ENCODE measurements at regions not wholly inside any gene's neighbourhood (a gene's known extent, or its start where the extent isn't known, plus 50 kb on each side); places are given as distances from the start of the nearest gene placed in this dataset.
"Not testable (repeated sequence)": the region's sequence is repeated elsewhere in the genome, so short reads cannot be mapped to it uniquely, and the experiment has no call there.

DNA sequence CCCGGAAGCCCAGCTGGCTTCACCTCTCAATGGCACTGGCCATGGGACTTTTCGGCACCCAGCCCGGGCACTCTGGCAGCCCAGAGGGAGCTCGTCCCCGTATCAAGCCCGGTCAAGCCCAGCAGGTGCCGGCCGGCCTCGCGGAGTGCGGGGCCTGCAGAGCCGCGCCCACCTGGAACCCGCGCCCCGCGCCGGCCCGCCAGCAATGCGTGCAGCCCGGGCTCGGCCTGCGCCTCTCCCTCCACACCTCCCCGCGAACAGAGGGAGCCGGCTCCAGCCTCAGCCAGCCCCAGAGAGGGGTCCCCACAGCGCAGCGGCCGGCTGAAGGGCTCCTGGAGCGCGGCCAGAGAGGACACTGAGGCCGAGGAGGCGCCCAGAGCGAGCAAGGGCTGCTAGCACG is 133.6 kb upstream of the FRG1 start:
- TF ChIP-seq, protein P1, sequence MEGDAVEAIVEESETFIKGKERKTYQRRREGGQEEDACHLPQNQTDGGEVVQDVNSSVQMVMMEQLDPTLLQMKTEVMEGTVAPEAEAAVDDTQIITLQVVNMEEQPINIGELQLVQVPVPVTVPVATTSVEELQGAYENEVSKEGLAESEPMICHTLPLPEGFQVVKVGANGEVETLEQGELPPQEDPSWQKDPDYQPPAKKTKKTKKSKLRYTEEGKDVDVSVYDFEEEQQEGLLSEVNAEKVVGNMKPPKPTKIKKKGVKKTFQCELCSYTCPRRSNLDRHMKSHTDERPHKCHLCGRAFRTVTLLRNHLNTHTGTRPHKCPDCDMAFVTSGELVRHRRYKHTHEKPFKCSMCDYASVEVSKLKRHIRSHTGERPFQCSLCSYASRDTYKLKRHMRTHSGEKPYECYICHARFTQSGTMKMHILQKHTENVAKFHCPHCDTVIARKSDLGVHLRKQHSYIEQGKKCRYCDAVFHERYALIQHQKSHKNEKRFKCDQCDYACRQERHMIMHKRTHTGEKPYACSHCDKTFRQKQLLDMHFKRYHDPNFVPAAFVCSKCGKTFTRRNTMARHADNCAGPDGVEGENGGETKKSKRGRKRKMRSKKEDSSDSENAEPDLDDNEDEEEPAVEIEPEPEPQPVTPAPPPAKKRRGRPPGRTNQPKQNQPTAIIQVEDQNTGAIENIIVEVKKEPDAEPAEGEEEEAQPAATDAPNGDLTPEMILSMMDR (IDR thresholded peaks at IDR 0.05; ENCODE audit: borderline replicate concordance, insufficient read depth, low read depth, low read length), result no peak
- no peak overlapping the region for H3K4me3 ChIP-seq (ENCODE audit: low read depth, low read length)

DNA sequence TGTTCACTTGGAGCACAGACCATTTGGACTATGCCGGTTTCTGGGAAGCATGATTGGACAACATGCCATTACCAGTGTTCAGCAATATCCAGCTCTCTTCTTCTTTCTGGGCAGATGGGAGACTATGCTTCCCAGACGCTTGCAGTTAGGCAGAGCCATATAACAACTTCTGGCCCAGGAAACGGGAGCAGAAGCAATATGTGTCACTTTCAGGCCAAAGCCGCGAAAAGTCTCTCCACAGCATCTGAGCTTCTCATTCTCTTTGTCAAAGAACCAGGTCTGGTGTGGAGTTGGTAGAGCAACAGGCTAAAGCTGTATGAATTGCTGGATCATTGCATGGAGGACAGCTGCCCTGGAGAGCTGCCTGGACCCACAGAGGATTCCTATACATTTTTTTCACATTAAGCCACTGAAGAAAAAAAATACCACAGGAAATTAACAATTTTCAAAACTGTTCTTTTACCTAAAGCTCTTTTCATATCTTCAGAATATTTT is 131.4 kb upstream of the FRG1 start:
- TF ChIP-seq, protein P1 (IDR thresholded peaks at IDR 0.05; ENCODE audit: borderline replicate concordance, insufficient read depth, low read depth, low read length), result no peak
- H3K4me3 ChIP-seq (ENCODE audit: low read depth, low read length), result no peak overlapping the region

DNA sequence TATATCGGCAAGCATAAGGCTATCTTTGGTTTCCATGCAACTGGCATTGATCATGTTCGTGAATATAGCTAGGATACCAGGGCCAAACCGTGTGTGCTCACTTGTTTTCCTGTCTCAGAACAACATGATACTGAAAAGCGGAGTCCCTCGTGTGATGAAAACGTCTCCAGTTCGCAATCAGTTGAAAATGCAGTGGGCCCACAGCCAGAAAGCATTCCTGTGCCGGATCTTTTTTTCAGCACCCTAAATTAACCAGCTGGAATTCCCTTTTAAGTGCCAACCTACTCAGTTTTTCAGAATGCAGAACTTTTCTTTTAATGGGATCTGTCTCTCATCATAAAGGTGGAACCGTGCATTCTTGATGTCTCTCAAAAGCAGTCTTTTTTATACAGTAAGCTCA is 130.8 kb upstream of the FRG1 start:
- TF ChIP-seq, protein P1 (IDR thresholded peaks at IDR 0.05; ENCODE audit: borderline replicate concordance, insufficient read depth, low read depth, low read length), result no peak
- H3K4me3 ChIP-seq (ENCODE audit: low read depth, low read length), result no peak overlapping the region

DNA sequence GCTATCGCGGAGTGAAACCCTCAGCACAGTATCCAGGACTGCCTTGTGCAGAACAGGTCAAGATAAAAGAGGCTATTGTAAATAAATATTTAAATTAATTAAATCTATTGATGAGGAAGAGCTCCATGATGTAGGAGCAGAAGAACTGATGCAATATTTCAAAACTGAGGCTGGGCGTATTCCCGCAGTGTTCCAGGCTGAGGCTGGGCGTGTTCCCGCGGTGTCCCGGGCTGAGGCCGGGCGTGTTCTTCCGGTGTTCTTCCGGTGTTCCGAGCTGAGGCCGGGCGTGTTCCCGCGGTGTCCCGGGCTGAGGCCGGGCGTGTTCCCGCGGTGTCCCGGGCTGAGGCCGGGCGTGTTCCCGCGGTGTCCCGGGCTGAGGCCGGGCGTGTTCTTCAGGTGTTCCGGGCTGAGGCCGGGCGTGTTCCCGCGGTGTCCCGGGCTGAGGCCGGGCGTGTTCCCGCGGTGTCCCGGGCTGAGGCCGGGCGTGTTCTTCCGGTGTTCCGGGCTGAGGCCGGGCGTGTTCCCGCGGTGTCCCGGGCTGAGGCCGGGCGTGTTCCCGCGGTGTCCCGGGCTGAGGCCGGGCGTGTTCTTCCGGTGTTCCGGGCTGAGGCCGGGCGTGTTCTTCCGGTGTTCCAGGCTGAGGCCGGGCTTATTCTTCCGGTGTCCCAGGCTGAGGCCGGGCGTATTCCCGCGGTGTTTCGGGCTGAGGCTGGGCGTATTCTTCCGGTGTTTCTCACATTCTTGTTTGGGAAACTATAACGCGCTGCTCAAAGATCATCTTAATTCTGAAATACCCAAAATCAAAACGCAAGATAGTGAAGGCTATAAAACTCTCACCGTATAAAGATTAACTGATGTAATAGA is 130.1 kb upstream of the FRG1 start:
- H3K4me3 ChIP-seq (ENCODE audit: low read depth, low read length), result not testable (repeated sequence)

DNA sequence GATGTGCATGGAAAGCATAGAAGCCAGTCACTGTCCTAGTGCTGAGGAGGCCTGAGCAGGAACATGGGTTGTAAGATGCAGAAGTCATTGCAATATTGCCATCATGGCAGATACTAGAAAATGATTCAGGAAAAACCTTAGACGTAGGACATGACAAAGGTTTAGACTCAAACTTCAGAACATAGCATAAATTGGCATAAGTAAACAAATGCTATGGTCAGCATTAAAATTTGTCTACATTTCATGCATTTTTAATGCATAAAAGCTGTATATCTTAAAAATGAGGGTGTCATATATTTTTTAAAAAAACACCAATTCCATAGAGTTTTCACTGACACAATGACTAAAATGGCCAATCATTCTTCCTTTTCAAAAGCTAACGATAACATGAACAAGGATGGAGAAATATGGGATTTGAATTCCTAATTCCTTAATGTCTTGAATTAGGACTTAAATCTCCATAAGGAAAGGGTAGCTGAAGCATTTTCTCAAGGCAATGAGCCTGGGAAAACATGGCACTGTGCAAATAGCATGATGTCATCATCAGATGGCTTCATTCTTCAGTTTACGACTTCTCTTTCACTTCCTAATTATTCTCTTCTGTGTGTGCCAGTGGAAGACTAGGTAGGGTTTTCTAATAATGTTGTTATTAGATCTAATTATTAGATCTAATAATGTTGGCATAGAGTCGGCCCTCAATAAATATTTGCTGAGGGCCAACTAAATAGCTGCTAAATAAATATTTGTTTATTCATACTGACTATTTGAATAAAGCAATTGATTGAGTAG is 125.1 kb upstream of the FRG1 start:
- no peak overlapping the region for H3K4me3 ChIP-seq (ENCODE audit: low read depth, low read length)
- TF ChIP-seq, protein P1 (IDR thresholded peaks at IDR 0.05; ENCODE audit: borderline replicate concordance, insufficient read depth, low read depth, low read length), result no peak

DNA sequence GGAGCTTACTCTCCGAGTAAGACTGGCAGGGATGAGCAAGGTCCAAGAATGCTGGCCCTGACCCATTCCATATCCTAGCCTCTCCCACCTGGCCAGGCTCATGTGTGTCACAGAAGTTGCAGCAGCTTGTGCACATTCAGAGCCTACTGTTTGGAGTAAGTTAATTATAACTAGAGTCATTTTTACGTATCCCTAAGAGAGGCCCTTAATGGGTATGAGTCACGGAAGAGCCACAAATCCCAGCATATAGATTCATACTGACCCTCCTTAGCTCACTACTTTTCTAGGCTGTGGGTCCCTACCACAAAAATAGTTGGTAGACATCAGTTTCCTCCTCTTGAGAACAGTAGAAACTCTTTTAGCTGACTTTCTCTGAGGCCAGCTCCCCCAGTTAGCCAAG is 118.3 kb upstream of the FRG1 start:
- no peak overlapping the region for H3K4me3 ChIP-seq (ENCODE audit: low read depth, low read length)
- TF ChIP-seq, protein P1 (IDR thresholded peaks at IDR 0.05; ENCODE audit: borderline replicate concordance, insufficient read depth, low read depth, low read length), result no peak

DNA sequence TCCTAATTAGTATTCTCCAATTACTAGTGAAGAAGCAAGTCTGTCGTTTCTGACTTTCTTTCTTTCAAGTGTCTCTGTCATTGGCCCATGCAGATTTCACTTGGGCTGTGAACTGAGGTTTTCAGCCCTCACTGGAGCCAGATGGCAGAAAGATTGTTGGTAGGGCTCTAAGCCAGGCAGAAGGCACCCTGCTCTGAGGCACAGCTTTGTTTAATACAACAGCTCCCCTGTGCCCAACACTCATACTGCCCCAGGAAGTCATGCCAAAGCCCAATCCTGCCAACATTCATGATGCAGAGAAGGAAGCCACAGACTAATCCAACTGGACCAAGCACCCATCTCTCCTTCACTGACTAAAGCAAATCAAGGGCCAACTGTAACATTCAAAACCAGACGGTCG is 117.1 kb upstream of the FRG1 start:
- no peak overlapping the region for H3K4me3 ChIP-seq (ENCODE audit: low read depth, low read length)
- TF ChIP-seq, protein P1 (IDR thresholded peaks at IDR 0.05; ENCODE audit: borderline replicate concordance, insufficient read depth, low read depth, low read length), result no peak

All from GM12875 (cell line).